ENCODE measurements at regions not wholly inside any gene's neighbourhood (a gene's known extent, or its start where the extent isn't known, plus 50 kb on each side); places are given as distances from the start of the nearest gene placed in this dataset.
A peak's percentile ranks its signal among the peaks of the same experiment; 100 is the strongest.

- no peak overlapping the region for H3K27ac Mint-ChIP-seq
- no peaks in the 10 kb centered on the region for H3K36me3 Mint-ChIP-seq
- H3K4me3 ChIP-seq (ENCODE audit: low read depth, low read length) = no peak overlapping the region
- no peak overlapping the region for H3K27ac ChIP-seq (ENCODE audit: insufficient read depth, low read length, poor library complexity, severe bottlenecking)
- no peaks in the 10 kb centered on the region for H3K27me3 ChIP-seq (ENCODE audit: control insufficient read depth, insufficient read depth, low read length)
- no peaks in the 10 kb centered on the region for H3K4me1 Mint-ChIP-seq
- no peaks in the 10 kb centered on the region for H3K4me1 ChIP-seq (ENCODE audit: control insufficient read depth, insufficient read depth, low read length, poor library complexity, severe bottlenecking)
- no peaks in the 10 kb centered on the region for H3K27me3 Mint-ChIP-seq
- H3K36me3 ChIP-seq (ENCODE audit: control insufficient read depth, insufficient read depth, low read length) = no peaks in the 10 kb centered on the region
- DNase-seq (no peak), ATAC-seq (ENCODE audit: low read depth in 2 of 2) (no peak)
- H3K9me3 ChIP-seq (ENCODE audit: control insufficient read depth in 2 of 2, low read length in 2 of 2) = peaks cover 0 to 11% of the 10 kb centered on the region in 2 experiments
- H3K9me3 Mint-ChIP-seq = peaks cover 5 to 29% (median 12%) of the 10 kb centered on the region in 7 donors
- no peak overlapping the region for H3K4me3 Mint-ChIP-seq
Measured at GRCh38 chr14:26216786-26217185, 381.0 kb downstream of the NOVA1 start.

- Histone ChIP-seq H3K27ac (ENCODE audit: insufficient read depth, low read length, poor library complexity, severe bottlenecking) (no peak overlapping the region), H3K9me3 (ENCODE audit: control insufficient read depth in 2 of 2, low read length in 2 of 2) (peaks cover 0 to 11% of the 10 kb centered on the region in 2 experiments), H3K27me3 (ENCODE audit: control insufficient read depth, insufficient read depth, low read length) (no peaks in the 10 kb centered on the region), H3K36me3 (ENCODE audit: control insufficient read depth, insufficient read depth, low read length) (no peaks in the 10 kb centered on the region), H3K4me3 (ENCODE audit: low read depth, low read length) (no peak overlapping the region), H3K4me1 (ENCODE audit: control insufficient read depth, insufficient read depth, low read length, poor library complexity, severe bottlenecking) (no peaks in the 10 kb centered on the region)
- Mint-ChIP-seq H3K27me3 (no peaks in the 10 kb centered on the region), H3K4me1 (no peaks in the 10 kb centered on the region), H3K9me3 (peaks cover 4 to 31% (median 9%) of the 10 kb centered on the region in 7 donors), H3K36me3 (no peaks in the 10 kb centered on the region), H3K27ac (no peak overlapping the region), H3K4me3 (no peak overlapping the region)
- ATAC-seq (ENCODE audit: low read depth in 2 of 2) = no peak
- no peak for DNase-seq
Measured at GRCh38 chr14:26213846-26214575, 383.8 kb downstream of the NOVA1 start.

GRCh38 chr14:26209699-26210098 lies 388.1 kb downstream of the NOVA1 start:
- DNase-seq (no peak), ATAC-seq (ENCODE audit: low read depth in 2 of 2) (no peak)
- H3K9me3 ChIP-seq (ENCODE audit: control insufficient read depth in 2 of 2, low read length in 2 of 2) = peaks cover 0 to 6% of the 10 kb centered on the region in 2 experiments
- H3K4me1 ChIP-seq (ENCODE audit: control insufficient read depth, insufficient read depth, low read length, poor library complexity, severe bottlenecking) = no peaks in the 10 kb centered on the region
- H3K4me3 Mint-ChIP-seq = no peak overlapping the region
- no peaks in the 10 kb centered on the region for H3K27me3 ChIP-seq (ENCODE audit: control insufficient read depth, insufficient read depth, low read length)
- no peaks in the 10 kb centered on the region for H3K4me1 Mint-ChIP-seq
- no peaks in the 10 kb centered on the region for H3K36me3 Mint-ChIP-seq
- no peak overlapping the region for H3K27ac Mint-ChIP-seq
- H3K4me3 ChIP-seq (ENCODE audit: low read depth, low read length) = no peak overlapping the region
- peaks cover 0 to 33% (median 8%) of the 10 kb centered on the region in 7 donors for H3K9me3 Mint-ChIP-seq
- no peaks in the 10 kb centered on the region for H3K27me3 Mint-ChIP-seq
- no peak overlapping the region for H3K27ac ChIP-seq (ENCODE audit: insufficient read depth, low read length, poor library complexity, severe bottlenecking)
- no peaks in the 10 kb centered on the region for H3K36me3 ChIP-seq (ENCODE audit: control insufficient read depth, insufficient read depth, low read length)

GRCh38 chr14:26206640-26207039 lies 391.2 kb downstream of the NOVA1 start:
- ATAC-seq (ENCODE audit: low read depth in 2 of 2) (no peak), DNase-seq (no peak)
- peaks cover 7 to 12% of the 10 kb centered on the region in 2 experiments for H3K9me3 ChIP-seq (ENCODE audit: control insufficient read depth in 2 of 2, low read length in 2 of 2)
- H3K27me3 ChIP-seq (ENCODE audit: control insufficient read depth, insufficient read depth, low read length) = no peaks in the 10 kb centered on the region
- Mint-ChIP-seq H3K4me3 (no peak overlapping the region), H3K4me1 (no peaks in the 10 kb centered on the region), H3K36me3 (no peaks in the 10 kb centered on the region), H3K27me3 (no peaks in the 10 kb centered on the region), H3K9me3 (peaks cover 0 to 27% (median 7%) of the 10 kb centered on the region in 7 donors), H3K27ac (no peak overlapping the region)
- no peak overlapping the region for H3K27ac ChIP-seq (ENCODE audit: insufficient read depth, low read length, poor library complexity, severe bottlenecking)
- H3K36me3 ChIP-seq (ENCODE audit: control insufficient read depth, insufficient read depth, low read length) = no peaks in the 10 kb centered on the region
- no peak overlapping the region for H3K4me3 ChIP-seq (ENCODE audit: low read depth, low read length)
- H3K4me1 ChIP-seq (ENCODE audit: control insufficient read depth, insufficient read depth, low read length, poor library complexity, severe bottlenecking) = no peaks in the 10 kb centered on the region

GRCh38 chr14:26204728-26205479 lies 392.9 kb downstream of the NOVA1 start:
- H3K27ac Mint-ChIP-seq = no peak overlapping the region
- no peak overlapping the region for H3K4me3 ChIP-seq (ENCODE audit: low read depth, low read length)

GRCh38 chr14:26204366-26204727 lies 393.5 kb downstream of the NOVA1 start:
- no peak overlapping the region for H3K27ac Mint-ChIP-seq
- DNase-seq = no peak
- peaks cover 7 to 12% of the 10 kb centered on the region in 2 experiments for H3K9me3 ChIP-seq (ENCODE audit: control insufficient read depth in 2 of 2, low read length in 2 of 2)
- H3K27me3 Mint-ChIP-seq = no peaks in the 10 kb centered on the region
- H3K4me1 ChIP-seq (ENCODE audit: control insufficient read depth, insufficient read depth, low read length, poor library complexity, severe bottlenecking) = no peaks in the 10 kb centered on the region
- no peaks in the 10 kb centered on the region for H3K36me3 ChIP-seq (ENCODE audit: control insufficient read depth, insufficient read depth, low read length)
- no peaks in the 10 kb centered on the region for H3K27me3 ChIP-seq (ENCODE audit: control insufficient read depth, insufficient read depth, low read length)
- H3K27ac ChIP-seq (ENCODE audit: insufficient read depth, low read length, poor library complexity, severe bottlenecking) = no peak overlapping the region
- no peaks in the 10 kb centered on the region for H3K36me3 Mint-ChIP-seq
- H3K4me1 Mint-ChIP-seq = no peaks in the 10 kb centered on the region
- no peak overlapping the region for H3K4me3 Mint-ChIP-seq
- H3K4me3 ChIP-seq (ENCODE audit: low read depth, low read length) = no peak overlapping the region
- no peak for ATAC-seq (ENCODE audit: low read depth in 2 of 2)
- peaks cover 0 to 25% (median 8%) of the 10 kb centered on the region in 7 donors for H3K9me3 Mint-ChIP-seq

More at GRCh38 chr14:26204728-26205479, 392.9 kb downstream of the NOVA1 start:
- peaks cover 7 to 12% of the 10 kb centered on the region in 2 experiments for H3K9me3 ChIP-seq (ENCODE audit: control insufficient read depth in 2 of 2, low read length in 2 of 2)
- Mint-ChIP-seq H3K27me3 (no peaks in the 10 kb centered on the region), H3K4me3 (no peak overlapping the region), H3K9me3 (peaks cover 0 to 23% (median 7%) of the 10 kb centered on the region in 7 donors), H3K36me3 (no peaks in the 10 kb centered on the region), H3K4me1 (no peaks in the 10 kb centered on the region)
- no peaks in the 10 kb centered on the region for H3K4me1 ChIP-seq (ENCODE audit: control insufficient read depth, insufficient read depth, low read length, poor library complexity, severe bottlenecking)
- no peaks in the 10 kb centered on the region for H3K27me3 ChIP-seq (ENCODE audit: control insufficient read depth, insufficient read depth, low read length)
- ATAC-seq (ENCODE audit: low read depth in 2 of 2) (no peak), DNase-seq (no peak)
- no peaks in the 10 kb centered on the region for H3K36me3 ChIP-seq (ENCODE audit: control insufficient read depth, insufficient read depth, low read length)
- no peak overlapping the region for H3K27ac ChIP-seq (ENCODE audit: insufficient read depth, low read length, poor library complexity, severe bottlenecking)

GRCh38 chr14:26200687-26201086 lies 397.1 kb downstream of the NOVA1 start:
- no peaks in the 10 kb centered on the region for H3K27me3 Mint-ChIP-seq

More at GRCh38 chr14:26200687-26201086, 397.1 kb downstream of the NOVA1 start:
- H3K36me3 Mint-ChIP-seq = no peaks in the 10 kb centered on the region
- H3K4me3 Mint-ChIP-seq = peak overlapping the region in 1 of 4 donors; percentile 32
- Histone ChIP-seq H3K27ac (ENCODE audit: insufficient read depth, low read length, poor library complexity, severe bottlenecking) (no peak overlapping the region), H3K9me3 (ENCODE audit: control insufficient read depth in 2 of 2, low read length in 2 of 2) (peaks cover 7 to 12% of the 10 kb centered on the region in 2 experiments), H3K4me3 (ENCODE audit: low read depth, low read length) (no peak overlapping the region), H3K4me1 (ENCODE audit: control insufficient read depth, insufficient read depth, low read length, poor library complexity, severe bottlenecking) (no peaks in the 10 kb centered on the region), H3K27me3 (ENCODE audit: control insufficient read depth, insufficient read depth, low read length) (no peaks in the 10 kb centered on the region), H3K36me3 (ENCODE audit: control insufficient read depth, insufficient read depth, low read length) (no peaks in the 10 kb centered on the region)
- ATAC-seq (ENCODE audit: low read depth in 2 of 2) (no peak), DNase-seq (no peak)
- no peak overlapping the region for H3K27ac Mint-ChIP-seq
- peaks cover 0 to 33% (median 13%) of the 10 kb centered on the region in 7 donors for H3K9me3 Mint-ChIP-seq
- H3K4me1 Mint-ChIP-seq = no peaks in the 10 kb centered on the region

Measured in CD4-positive, CD25-positive, alpha-beta regulatory T cell (primary cell).